DMS53 treated with DMSO at 0.1 percent for 48 hours (cell line): ENCODE measurements at regions not wholly inside any gene's neighbourhood (a gene's known extent, or its start where the extent isn't known, plus 50 kb on each side); places are given as distances from the start of the nearest gene placed in this dataset.

Experiments
- DNase-seq: peaks from one replicate; lab custom pipeline; 2025; ENCODE audit not compliant: unreplicated experiment; lab: John Stamatoyannopoulos, UW

- no peak for DNase-seq
Measured at GRCh38 chr3:96012939-96013338, 801.5 kb upstream of the EPHA6 start.

DNA sequence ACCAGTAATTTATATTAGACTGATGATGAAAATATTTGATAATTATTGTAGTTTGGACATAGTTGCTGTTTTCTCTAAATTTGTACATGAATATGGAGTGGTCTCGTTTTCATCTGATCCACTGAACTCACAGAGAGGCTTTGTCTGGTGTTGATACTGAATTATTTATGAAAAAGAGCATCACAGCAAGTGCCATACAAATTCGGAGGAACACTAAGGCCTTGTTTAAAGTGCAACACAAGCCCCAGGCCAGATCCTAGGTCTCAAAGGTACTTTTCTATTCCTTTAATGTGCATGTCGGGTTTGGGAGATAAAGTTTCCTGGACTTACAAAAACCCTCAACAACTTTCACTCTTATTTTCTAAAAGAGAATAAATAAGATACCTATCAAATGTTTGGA, 796.8 kb upstream of the EPHA6 start:
- no peak for DNase-seq

DNA sequence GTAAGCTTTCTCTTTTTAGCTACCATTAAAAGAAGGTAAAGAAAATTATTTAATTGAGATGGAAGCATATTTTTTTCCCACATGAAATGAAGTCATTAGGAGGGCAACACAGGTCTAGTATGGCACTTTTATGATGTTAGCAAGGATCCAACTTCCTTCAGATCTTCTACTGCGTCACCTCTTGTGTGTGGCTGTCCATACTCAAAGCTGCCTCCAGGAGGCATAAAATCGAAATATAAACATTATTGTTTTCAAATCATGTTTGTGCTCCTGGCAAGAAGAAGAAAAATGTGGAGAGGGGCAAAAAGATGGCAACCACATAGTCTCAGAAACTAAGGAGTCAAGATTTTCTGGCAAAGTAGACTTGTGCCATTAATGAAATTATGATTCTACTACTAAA, 791.7 kb upstream of the EPHA6 start:
- no peak for DNase-seq

DNA sequence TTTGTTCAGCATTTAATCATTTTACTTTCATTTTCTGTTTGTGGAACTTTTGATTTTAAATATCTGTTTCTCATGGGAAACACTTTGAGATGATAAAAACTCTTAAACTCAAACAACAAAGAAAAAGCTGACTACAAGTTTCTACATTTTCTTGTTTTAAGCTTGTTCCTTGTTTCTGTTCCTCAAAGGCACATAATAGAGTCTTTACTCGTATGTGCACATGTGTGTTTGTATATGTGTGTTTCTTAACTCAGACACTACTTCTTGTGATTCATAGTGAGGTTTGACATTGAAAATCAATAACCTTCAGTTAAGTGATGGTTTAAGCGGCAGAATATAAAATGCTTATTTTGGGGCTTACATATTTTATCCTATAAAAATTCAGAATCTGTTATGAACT, 786.7 kb upstream of the EPHA6 start:
- DNase-seq = no peak

- no peak for DNase-seq
Measured at GRCh38 chr3:96039632-96040031, 774.8 kb upstream of the EPHA6 start.

GRCh38 chr3:96059301-96059700, 755.1 kb upstream of the EPHA6 start:
- DNase-seq = no peak

- no peak for DNase-seq
Measured at GRCh38 chr3:96069065-96069464, 745.3 kb upstream of the EPHA6 start.

DNA sequence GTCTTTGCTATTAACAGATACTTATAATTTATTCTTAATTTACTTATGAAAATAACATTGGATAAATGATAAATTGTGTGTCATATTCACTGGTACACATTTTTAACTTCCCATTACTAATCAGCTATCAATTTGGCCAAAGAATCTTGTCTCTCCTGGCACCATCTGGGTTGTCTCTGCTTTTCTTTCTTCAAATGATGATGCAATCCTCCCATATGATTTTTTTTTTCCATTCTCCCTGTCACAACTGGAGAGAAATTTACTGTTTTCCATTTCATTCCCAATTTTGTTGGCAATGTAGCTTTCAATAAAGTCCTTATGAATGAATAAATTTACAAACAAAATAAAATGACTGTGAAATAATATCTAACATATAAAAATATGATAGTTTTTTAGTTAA, 743.7 kb upstream of the EPHA6 start:
- DNase-seq = no peak

- DNase-seq = no peak
Measured at GRCh38 chr3:96071097-96071496, 743.3 kb upstream of the EPHA6 start.

DNA sequence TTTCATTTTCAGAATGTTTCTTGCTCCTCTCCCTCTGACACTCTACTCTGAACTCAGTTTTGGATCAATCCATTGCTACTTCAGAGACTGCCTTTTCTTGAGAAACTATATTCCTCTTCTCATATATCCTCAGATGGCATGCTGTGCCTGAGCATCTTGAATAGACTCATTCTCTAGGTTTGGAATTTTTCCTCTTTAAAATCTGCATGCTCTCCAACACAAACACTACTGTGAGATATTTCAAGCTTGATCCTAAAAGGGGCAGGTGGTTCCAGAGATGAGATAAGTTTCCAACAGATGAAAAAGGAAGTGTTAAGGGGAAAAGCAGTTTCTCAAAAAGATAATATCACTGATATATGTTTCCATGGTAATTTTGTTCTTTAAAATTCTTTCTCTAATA, 742.2 kb upstream of the EPHA6 start:
- DNase-seq = no peak

GRCh38 chr3:96083610-96084009, 730.8 kb upstream of the EPHA6 start:
- no peak for DNase-seq

DNA sequence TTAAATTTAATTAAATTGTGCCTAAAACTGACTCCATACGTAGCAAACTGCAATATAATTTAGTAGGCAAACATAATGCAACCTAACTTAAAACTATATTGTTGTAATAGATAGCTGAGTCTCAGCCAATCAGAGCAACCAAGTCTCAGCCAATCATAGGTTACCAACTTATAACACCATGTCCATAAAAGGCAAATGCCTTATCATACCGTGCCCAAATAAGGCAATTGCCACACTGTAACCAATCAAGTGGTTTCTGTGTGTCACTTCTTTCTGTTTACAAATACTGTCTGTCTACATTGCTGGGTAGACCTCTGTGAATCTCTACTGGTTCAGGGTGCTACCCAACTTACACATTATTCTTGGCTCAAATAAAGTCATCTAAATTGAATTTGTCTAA, 728.4 kb upstream of the EPHA6 start:
- no peak for DNase-seq

- DNase-seq = no peak
Measured at GRCh38 chr3:96101006-96101560, 713.3 kb upstream of the EPHA6 start.

DNA sequence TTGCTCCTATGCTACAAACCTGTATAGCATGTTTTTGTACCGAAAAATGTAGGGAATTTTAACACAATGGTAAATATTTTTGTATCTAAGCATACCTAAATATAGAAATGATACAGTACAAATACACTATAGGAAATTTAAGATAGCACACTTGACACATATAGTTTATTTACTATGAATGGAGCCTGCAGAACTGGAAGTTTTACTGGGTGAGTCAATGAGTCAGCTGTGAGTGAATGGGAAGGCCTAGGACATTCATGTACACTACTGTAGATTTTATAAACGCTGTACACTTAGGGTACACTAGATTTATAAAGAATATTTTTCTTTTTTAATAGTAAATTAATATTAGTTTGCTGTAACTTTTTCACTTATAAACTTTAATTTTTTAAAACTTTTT, 707.7 kb upstream of the EPHA6 start:
- DNase-seq = no peak
